Stimulated activated naive CD8-positive, alpha-beta T cell treated with anti-CD3 and anti-CD28 coated beads, Interleukin-15, Interleukin-2, amounts not matched to agents 100 ng/mL and 50 ng/mL, for 24 hours (primary cell): ENCODE measurements at regions not wholly inside any gene's neighbourhood (a gene's known extent, or its start where the extent isn't known, plus 50 kb on each side); places are given as distances from the start of the nearest gene placed in this dataset.

Experiments used
- H3K27ac Mint-ChIP-seq: one replicate; pipeline ENCODE4 v1.8.0; 2021; ENCODE audit warnings: mild to moderate bottlenecking, mixed read lengths
- H3K27me3 Mint-ChIP-seq: one replicate; pipeline ENCODE4 v1.8.0; 2021; ENCODE audit warnings: mixed read lengths
- H3K36me3 Mint-ChIP-seq: one replicate; pipeline ENCODE4 v1.8.0; 2021; ENCODE audit warnings: low read depth, mixed read lengths
- H3K4me1 Mint-ChIP-seq: one replicate; pipeline ENCODE4 v1.8.0; 2021; ENCODE audit warnings: low read depth, mixed read lengths
- H3K4me3 Mint-ChIP-seq: one replicate; pipeline ENCODE4 v1.8.0; 2021; ENCODE audit warnings: mild to moderate bottlenecking, mixed read lengths
- H3K9me3 Mint-ChIP-seq: one replicate; pipeline ENCODE4 v1.8.0; 2021; ENCODE audit warnings: mixed read lengths

GRCh38 chr9:81118416-81118815, 570.9 kb downstream of the TLE1 start:
- Mint-ChIP-seq H3K27me3 (no peaks in the 10 kb centered on the region), H3K36me3 (no peaks in the 10 kb centered on the region), H3K27ac (no peak overlapping the region), H3K4me1 (peaks cover 5% of the 10 kb centered on the region), H3K9me3 (peaks cover 7% of the 10 kb centered on the region), H3K4me3 (no peak overlapping the region)

GRCh38 chr9:81116340-81117137, 572.8 kb downstream of the TLE1 start:
- no peak overlapping the region for H3K27ac Mint-ChIP-seq
- H3K4me1 Mint-ChIP-seq = peaks cover 15% of the 10 kb centered on the region
- H3K27me3 Mint-ChIP-seq = no peaks in the 10 kb centered on the region
- H3K9me3 Mint-ChIP-seq = peaks cover 4% of the 10 kb centered on the region
- H3K36me3 Mint-ChIP-seq = no peaks in the 10 kb centered on the region
- H3K4me3 Mint-ChIP-seq = no peak overlapping the region

- Mint-ChIP-seq H3K27me3 (no peaks in the 10 kb centered on the region), H3K9me3 (no peaks in the 10 kb centered on the region), H3K4me3 (peak overlapping the region; percentile 11), H3K27ac (peak overlapping the region; percentile 1), H3K4me1 (peaks cover 15% of the 10 kb centered on the region), H3K36me3 (no peaks in the 10 kb centered on the region)
These were observed 575.8 kb downstream of the TLE1 start for GRCh38 chr9:81113453-81114124.

- Mint-ChIP-seq H3K4me1 (peaks cover 15% of the 10 kb centered on the region), H3K27ac (no peak overlapping the region), H3K9me3 (no peaks in the 10 kb centered on the region), H3K27me3 (no peaks in the 10 kb centered on the region), H3K36me3 (no peaks in the 10 kb centered on the region), H3K4me3 (no peak overlapping the region)
These were observed 576.5 kb downstream of the TLE1 start for GRCh38 chr9:81112627-81113452.

- Mint-ChIP-seq H3K4me3 (no peak overlapping the region), H3K9me3 (no peaks in the 10 kb centered on the region), H3K4me1 (peaks cover 13% of the 10 kb centered on the region), H3K36me3 (no peaks in the 10 kb centered on the region), H3K27ac (no peak overlapping the region), H3K27me3 (peaks cover 3% of the 10 kb centered on the region)
These were observed 580.5 kb downstream of the TLE1 start for GRCh38 chr9:81108821-81109220.

GRCh38 chr9:81108391-81108790, 581.0 kb downstream of the TLE1 start:
- H3K36me3 Mint-ChIP-seq = no peaks in the 10 kb centered on the region
- peaks cover 3% of the 10 kb centered on the region for H3K27me3 Mint-ChIP-seq
- H3K4me1 Mint-ChIP-seq = peaks cover 9% of the 10 kb centered on the region
- no peak overlapping the region for H3K4me3 Mint-ChIP-seq
- no peaks in the 10 kb centered on the region for H3K9me3 Mint-ChIP-seq
- H3K27ac Mint-ChIP-seq = no peak overlapping the region

GRCh38 chr9:81103597-81104471, 585.5 kb downstream of the TLE1 start:
- Mint-ChIP-seq H3K9me3 (peaks cover 7% of the 10 kb centered on the region), H3K27ac (no peak overlapping the region), H3K27me3 (peaks cover 3% of the 10 kb centered on the region), H3K36me3 (no peaks in the 10 kb centered on the region), H3K4me1 (no peaks in the 10 kb centered on the region), H3K4me3 (no peak overlapping the region)

GRCh38 chr9:81097131-81097847, 592.1 kb downstream of the TLE1 start:
- H3K4me3 Mint-ChIP-seq = no peak overlapping the region

GRCh38 chr9:81096625-81097024, 592.7 kb downstream of the TLE1 start:
- Mint-ChIP-seq H3K4me1 (no peaks in the 10 kb centered on the region), H3K27me3 (no peaks in the 10 kb centered on the region), H3K4me3 (no peak overlapping the region), H3K9me3 (peaks cover 7% of the 10 kb centered on the region), H3K36me3 (no peaks in the 10 kb centered on the region), H3K27ac (no peak overlapping the region)

More at GRCh38 chr9:81097131-81097847, 592.1 kb downstream of the TLE1 start:
- no peaks in the 10 kb centered on the region for H3K36me3 Mint-ChIP-seq
- no peaks in the 10 kb centered on the region for H3K27me3 Mint-ChIP-seq
- no peaks in the 10 kb centered on the region for H3K4me1 Mint-ChIP-seq
- H3K27ac Mint-ChIP-seq = no peak overlapping the region
- peaks cover 7% of the 10 kb centered on the region for H3K9me3 Mint-ChIP-seq

GRCh38 chr9:81092057-81092456, 597.3 kb downstream of the TLE1 start:
- Mint-ChIP-seq H3K4me3 (no peak overlapping the region), H3K4me1 (no peaks in the 10 kb centered on the region), H3K27me3 (no peaks in the 10 kb centered on the region), H3K36me3 (no peaks in the 10 kb centered on the region), H3K9me3 (no peaks in the 10 kb centered on the region), H3K27ac (no peak overlapping the region)

- H3K9me3 Mint-ChIP-seq = no peaks in the 10 kb centered on the region
- no peaks in the 10 kb centered on the region for H3K36me3 Mint-ChIP-seq
- H3K27ac Mint-ChIP-seq = no peak overlapping the region
- no peaks in the 10 kb centered on the region for H3K4me1 Mint-ChIP-seq
- H3K4me3 Mint-ChIP-seq = no peak overlapping the region
- H3K27me3 Mint-ChIP-seq = no peaks in the 10 kb centered on the region
These were observed 601.0 kb downstream of the TLE1 start for GRCh38 chr9:81088341-81088740.

- Mint-ChIP-seq H3K27me3 (no peaks in the 10 kb centered on the region), H3K9me3 (no peaks in the 10 kb centered on the region), H3K27ac (no peak overlapping the region), H3K4me1 (no peaks in the 10 kb centered on the region), H3K36me3 (no peaks in the 10 kb centered on the region), H3K4me3 (no peak overlapping the region)
These were observed 602.9 kb downstream of the TLE1 start for GRCh38 chr9:81086416-81086815.

- no peaks in the 10 kb centered on the region for H3K27me3 Mint-ChIP-seq
- H3K4me1 Mint-ChIP-seq = no peaks in the 10 kb centered on the region
- H3K4me3 Mint-ChIP-seq = no peak overlapping the region
- H3K36me3 Mint-ChIP-seq = no peaks in the 10 kb centered on the region
- no peak overlapping the region for H3K27ac Mint-ChIP-seq
- no peaks in the 10 kb centered on the region for H3K9me3 Mint-ChIP-seq
These were observed 605.4 kb downstream of the TLE1 start for GRCh38 chr9:81083854-81084512.
